GM12864 (cell line): ENCODE measurements at regions not wholly inside any gene's neighbourhood (a gene's known extent, or its start where the extent isn't known, plus 50 kb on each side); places are given as distances from the start of the nearest gene placed in this dataset.
"Not testable (repeated sequence)": the region's sequence is repeated elsewhere in the genome, so short reads cannot be mapped to it uniquely, and the experiment has no call there.

Experiments
- DNase-seq: peaks from one replicate; pipeline ENCODE4 v3.0.0-alpha.2; 2011; ENCODE audit warnings: low read depth
- H3K4me3 ChIP-seq: 2 replicates; pipeline ENCODE4 v1.5.1; 2011; ENCODE audit warnings: mild to moderate bottlenecking, low read depth, low read length, control low read depth
- TF ChIP-seq, protein P1 (sequence below): IDR thresholded peaks from 2 replicates; pipeline ENCODE4 v1.5.1; 2011; ENCODE audit warnings: low read depth, mild to moderate bottlenecking, moderate library complexity, low read length, control low read depth, inconsistent platforms; ENCODE audit errors: missing control alignments

- no peak overlapping the region for H3K4me3 ChIP-seq
- TF ChIP-seq, protein P1, sequence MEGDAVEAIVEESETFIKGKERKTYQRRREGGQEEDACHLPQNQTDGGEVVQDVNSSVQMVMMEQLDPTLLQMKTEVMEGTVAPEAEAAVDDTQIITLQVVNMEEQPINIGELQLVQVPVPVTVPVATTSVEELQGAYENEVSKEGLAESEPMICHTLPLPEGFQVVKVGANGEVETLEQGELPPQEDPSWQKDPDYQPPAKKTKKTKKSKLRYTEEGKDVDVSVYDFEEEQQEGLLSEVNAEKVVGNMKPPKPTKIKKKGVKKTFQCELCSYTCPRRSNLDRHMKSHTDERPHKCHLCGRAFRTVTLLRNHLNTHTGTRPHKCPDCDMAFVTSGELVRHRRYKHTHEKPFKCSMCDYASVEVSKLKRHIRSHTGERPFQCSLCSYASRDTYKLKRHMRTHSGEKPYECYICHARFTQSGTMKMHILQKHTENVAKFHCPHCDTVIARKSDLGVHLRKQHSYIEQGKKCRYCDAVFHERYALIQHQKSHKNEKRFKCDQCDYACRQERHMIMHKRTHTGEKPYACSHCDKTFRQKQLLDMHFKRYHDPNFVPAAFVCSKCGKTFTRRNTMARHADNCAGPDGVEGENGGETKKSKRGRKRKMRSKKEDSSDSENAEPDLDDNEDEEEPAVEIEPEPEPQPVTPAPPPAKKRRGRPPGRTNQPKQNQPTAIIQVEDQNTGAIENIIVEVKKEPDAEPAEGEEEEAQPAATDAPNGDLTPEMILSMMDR, result no peak
- no peak for DNase-seq
Measured at GRCh38 chr13:73661066-73661465, 473.1 kb downstream of the KLF12 start.

DNA sequence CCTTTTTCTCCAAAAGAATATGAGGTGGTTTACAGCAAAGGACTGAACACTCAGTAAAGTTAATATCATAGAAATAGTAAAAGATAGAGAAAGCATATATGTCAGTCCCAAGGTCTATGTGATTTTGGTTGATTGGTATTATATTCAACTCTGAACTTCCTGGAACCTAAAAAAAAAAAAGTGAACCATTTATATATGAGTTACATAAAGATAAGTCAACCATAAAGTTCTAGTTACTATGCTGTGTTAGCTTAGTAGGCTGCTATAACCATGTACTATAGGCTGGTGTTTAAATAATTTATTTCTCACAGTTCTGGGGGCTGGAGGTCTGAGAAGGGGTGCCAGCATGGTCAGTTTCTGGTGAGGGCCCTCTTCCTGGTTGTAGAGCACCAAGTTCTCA, 475.6 kb downstream of the KLF12 start:
- TF ChIP-seq, protein P1, result no peak
- DNase-seq, result no peak
- H3K4me3 ChIP-seq, result no peak overlapping the region

DNA sequence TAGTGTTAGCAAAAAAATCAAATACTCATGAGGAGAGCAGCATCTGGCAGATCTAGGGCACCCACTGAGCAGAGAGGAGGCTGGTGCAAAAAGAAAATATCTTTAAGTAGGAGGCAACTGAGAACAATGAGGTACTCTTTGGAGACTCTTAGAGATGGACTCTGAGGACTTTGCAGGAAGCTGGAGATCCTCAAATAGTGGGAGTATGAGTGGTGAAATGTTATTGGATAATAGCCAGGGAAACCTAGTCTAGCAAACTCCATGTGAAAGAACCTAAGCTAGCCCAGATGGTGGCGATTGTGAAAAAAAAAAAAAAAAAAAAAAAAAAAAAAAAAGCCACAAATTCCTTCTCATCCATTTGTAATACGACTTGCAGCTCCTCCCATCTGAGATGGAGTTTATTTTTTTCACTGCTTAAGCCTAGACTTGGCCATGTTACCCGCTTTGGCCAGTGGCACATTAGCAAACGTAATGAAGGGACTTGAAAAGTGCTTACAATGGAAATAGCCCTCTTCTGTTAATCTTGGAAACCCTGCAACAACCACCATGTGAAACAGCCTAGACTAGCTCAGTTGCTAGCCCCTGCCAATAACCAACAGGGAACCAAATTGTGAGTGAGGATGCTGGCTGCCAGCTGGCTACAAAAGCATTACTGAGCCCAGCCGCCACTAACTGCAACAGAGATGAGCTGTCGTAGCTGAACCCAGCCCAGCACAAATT, 476.2 kb downstream of the KLF12 start:
- no peak overlapping the region for H3K4me3 ChIP-seq
- TF ChIP-seq, protein P1, result no peak
- DNase-seq, result no peak

DNA sequence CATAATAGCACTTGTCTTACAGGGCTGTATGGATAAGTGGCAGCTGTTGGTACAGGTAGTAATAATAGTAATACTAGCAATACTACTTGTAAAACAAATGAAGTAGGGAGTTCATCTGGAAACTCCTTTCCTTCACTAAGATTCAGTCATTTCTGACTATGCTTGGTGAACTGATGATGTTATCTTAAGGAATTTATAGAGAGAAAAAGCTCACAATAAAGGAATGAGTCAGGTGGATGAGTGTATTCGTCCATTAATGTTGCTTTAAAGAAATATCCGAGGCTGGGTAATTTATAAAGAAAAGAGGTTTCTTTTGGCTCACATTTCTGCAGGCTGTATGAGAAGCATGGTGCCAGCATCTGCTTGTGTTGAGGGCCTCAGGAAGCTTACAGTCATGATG, 477.3 kb downstream of the KLF12 start:
- no peak overlapping the region for H3K4me3 ChIP-seq
- TF ChIP-seq, protein P1, result no peak
- DNase-seq, result no peak

DNA sequence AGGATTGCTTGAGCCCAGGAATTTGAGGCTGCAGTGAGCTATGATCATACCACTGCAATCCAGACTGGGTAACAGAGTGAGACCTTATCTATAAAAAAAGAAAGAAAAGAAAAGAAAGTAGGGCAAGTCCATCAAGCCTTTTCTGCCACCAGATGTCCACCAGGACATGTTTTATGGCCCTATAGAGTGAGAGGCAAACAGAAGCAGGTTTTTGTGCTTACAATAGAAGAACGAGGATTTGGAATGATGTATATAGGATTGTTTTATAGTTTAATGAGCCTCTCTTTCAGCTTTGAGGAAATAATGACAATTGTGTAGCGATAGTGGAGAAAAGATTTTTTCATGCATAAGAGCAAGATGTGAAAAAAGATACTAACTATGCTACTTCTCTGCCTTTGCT, 480.5 kb downstream of the KLF12 start:
- TF ChIP-seq, protein P1, result no peak
- no peak overlapping the region for H3K4me3 ChIP-seq
- no peak for DNase-seq

DNA sequence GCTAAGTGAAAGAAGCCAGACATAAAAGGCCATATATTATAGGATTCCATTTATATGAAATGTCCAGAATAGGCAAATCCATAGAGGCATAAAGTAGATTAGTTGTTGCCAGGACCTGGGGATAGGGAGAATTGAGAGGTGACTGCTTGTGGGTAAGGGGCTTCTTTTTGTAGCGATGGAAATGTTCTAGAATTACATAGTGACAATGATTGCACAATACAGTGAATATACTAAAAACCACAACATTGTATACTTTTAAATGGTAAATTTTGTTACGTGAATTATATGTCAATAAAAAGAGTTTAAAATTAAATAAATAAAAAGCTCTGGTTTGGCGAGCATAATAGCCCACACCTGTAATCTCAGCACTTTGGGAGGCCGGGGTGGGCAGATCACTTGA, 486.8 kb downstream of the KLF12 start:
- no peak overlapping the region for H3K4me3 ChIP-seq
- TF ChIP-seq, protein P1, result no peak

GRCh38 chr13:73640476-73641179, 493.6 kb downstream of the KLF12 start:
- not testable (repeated sequence) for H3K4me3 ChIP-seq, DNase-seq

More for the DNA sequence above, 486.8 kb downstream of the KLF12 start:
- DNase-seq, result no peak
